HG03571 (cell line): ENCODE measurements at regions not wholly inside any gene's neighbourhood (a gene's known extent, or its start where the extent isn't known, plus 50 kb on each side); places are given as distances from the start of the nearest gene placed in this dataset.

ENCODE experiments used
- ATAC-seq: cut with Tn5 transposase; IDR thresholded peaks from one replicate; pipeline ENCODE4 v1.9.1; 2021; ENCODE audit not compliant: unreplicated experiment

GRCh38 chr12:13318231-13319015, 121.9 kb downstream of the EMP1 start:
- ATAC-seq: no peak

DNA sequence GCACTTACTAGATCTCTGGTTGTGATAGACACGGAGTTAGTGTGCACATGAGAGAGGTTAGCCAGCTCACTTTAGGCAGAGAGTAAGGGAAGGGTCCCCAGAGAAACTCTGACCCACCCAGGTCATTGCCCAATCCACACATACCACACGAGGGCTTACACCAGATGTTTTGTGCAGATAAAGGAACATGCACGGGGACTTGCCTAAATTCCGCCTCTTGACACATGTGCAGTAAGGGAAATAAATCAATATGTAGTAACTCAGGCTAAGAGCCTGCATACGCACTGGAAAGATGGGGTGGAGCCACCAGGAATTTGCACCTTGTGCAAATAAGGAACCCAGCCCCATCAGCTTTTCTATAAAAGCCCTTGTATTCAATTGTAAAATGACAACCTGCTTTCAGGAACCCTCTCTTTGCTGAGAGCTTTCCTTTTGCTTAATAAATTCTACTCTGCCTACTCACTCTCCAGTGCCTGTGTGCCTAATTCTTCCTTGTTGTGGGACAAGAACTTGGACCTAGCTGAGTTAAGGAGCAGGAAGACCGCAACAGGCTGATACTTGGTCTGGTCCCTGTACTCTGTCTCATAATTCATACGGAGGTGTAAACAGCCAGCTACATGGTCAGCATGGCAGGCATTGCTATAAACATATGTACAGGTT, 120.2 kb downstream of the EMP1 start:
- ATAC-seq: no peak

- no peak for ATAC-seq
Observed at GRCh38 chr12:13313886-13314285, 117.4 kb downstream of the EMP1 start.

GRCh38 chr12:13311551-13311950, 115.0 kb downstream of the EMP1 start:
- no peak for ATAC-seq

DNA sequence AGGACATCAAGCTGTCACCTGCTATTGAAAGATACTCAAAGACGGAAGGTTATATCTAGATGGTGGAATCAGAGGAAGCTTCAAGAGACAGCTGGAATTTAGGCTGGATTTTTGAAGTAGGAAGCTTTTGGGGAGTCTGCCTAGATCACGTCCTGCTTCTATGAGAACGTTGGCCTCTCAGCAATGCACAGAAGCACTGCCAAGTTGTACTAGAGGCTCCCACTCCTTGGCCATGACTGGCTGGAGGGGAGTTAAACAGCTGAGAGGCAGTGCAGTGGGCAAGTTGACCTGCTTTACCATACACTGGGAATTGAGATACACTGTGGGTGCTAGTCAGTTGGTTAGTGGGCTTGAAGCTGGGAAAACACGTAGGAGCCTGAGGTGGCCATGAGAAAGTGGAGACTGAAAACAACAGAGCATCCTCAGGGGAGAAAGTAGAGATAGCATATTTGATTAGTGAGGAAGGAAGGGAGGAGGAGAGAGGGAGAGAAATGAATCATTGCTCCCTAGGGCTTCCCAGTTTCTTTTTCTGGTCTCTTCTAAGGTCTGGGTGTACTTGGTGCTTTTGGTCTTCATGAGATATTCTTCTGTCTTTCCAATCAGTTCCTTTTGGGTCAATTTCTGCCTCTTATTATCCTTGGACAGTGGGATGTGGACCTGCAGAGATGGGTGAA, 110.8 kb downstream of the EMP1 start:
- ATAC-seq: no peak

DNA sequence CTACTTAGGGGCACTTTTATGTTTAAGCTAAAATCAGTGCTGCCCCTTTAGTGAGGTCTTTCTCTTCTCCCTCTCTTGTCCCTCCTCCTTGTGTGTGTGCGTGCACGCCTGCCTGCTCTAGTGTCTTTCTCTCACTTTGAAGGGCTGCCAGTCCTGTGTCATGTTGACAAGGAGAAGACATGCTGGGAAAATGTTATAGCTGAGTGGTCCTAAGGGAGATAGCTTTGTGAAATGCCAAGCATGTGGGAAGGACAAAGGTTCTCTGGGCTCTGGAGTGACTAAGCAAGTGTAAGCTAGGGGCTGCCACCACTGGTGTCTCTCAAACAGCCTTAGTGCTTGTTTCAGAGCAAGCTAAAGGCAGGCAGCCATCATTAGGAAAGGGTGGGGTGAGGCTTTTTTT, 108.4 kb downstream of the EMP1 start:
- no peak for ATAC-seq

GRCh38 chr12:13299457-13299856, 102.9 kb downstream of the EMP1 start:
- ATAC-seq: no peak

GRCh38 chr12:13293096-13293495, 96.6 kb downstream of the EMP1 start:
- ATAC-seq: no peak

GRCh38 chr12:13289653-13290289, 93.2 kb downstream of the EMP1 start:
- no peak for ATAC-seq

- no peak for ATAC-seq
Observed at GRCh38 chr12:13288937-13289652, 92.6 kb downstream of the EMP1 start.

DNA sequence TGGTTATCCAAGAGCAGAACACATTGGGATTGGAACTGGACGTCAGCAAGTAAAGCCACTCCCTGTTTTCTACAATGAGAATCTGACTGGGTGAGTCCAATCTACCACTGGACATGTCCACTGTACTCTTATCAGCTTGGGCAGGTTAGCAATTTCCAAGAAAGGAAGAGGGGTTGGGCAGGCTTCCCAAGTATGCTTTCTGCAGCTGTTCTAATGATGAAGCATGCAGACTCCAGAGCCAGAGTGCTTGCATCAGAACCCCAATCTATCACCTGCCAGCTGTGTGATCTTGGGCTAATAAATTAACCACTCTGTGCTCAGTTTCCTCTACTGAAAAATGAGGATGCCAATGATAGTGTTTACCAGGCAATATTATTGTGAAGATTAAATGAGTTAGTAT, 92.0 kb downstream of the EMP1 start:
- no peak for ATAC-seq

- no peak for ATAC-seq
Observed at GRCh38 chr12:13283867-13284266, 87.3 kb downstream of the EMP1 start.

- no peak for ATAC-seq
Observed at GRCh38 chr12:13282861-13283260, 86.3 kb downstream of the EMP1 start.

- ATAC-seq: no peak
Observed at GRCh38 chr12:13278249-13278787, 81.8 kb downstream of the EMP1 start.

- ATAC-seq: no peak
Observed at GRCh38 chr12:13277293-13277692, 80.8 kb downstream of the EMP1 start.

DNA sequence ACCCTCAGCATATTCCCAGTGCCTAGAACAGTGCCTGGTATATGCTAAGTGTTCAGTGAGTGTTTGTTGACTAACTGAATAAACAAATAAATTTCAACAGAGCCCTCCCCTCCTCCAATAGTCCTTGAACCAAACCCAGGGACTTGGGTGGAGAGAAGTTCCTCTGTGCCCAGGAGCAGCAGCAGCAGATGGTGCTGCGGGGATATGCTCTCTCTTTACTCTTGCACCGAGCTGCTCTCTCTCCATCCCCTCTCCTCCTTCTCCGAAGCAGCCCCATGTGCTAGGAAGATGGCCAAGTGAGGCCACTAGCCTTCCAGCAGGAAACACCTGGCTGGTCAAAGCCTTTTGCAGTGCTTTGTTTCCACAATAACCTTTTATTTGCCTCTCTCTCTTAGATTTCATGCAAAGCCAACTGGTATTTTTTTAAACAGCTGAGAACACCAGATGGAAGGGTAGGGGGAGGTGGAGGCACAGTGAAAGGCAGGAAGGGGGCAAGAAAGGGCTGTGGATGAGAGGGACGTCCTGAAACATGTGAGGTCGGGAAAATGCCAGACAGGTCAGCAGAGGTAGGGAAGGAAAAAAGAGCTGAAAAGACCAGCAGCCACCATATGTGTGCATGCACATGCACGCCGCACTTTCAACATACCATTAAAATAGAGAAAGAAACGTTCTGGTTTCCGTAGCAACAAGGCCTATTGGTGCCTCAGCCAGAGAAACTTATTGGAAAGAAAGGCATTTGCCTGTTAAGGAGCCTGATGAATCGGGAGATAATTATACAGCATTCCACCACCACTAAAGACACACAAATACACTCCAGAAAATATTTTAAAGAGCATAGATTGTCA, 78.9 kb downstream of the EMP1 start:
- no peak for ATAC-seq

DNA sequence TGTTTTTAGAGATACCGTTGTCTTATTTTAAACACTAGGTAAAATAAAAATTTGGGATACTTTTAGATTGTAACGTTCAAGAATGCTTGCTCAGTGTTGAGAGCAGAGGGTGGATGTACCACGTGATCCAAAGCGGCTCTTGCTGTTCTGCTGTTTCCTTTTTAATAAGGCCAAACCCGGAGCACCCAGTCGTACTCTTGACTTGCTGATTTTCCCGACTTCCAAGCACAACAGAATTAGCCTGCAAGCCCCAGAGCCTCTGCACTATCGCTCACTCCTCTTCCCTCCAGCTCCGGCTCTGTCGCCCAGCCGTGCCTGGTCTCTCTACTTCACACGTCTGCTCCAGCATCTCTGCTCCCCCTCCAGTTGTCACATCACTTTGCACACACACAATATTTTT, 77.3 kb downstream of the EMP1 start:
- ATAC-seq: no peak

DNA sequence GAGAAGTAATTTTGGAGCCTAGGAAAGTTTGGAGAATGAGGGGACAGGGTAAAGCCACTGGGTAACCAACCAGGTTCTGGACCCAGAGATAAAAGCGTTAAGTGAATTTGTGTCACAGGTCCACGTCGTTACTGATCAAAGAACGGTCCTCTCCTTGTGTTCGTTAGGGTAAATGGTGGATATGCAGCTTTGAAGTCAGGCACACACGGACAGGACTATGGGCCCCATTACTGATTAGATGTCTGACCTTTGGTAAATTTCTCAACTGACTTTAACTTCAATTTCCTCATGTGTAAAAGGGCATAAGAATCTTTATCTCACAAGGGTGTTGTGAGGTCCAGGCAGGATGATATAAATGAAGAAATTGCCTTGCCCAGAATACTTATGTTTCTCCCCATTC, 76.6 kb downstream of the EMP1 start:
- ATAC-seq: no peak

DNA sequence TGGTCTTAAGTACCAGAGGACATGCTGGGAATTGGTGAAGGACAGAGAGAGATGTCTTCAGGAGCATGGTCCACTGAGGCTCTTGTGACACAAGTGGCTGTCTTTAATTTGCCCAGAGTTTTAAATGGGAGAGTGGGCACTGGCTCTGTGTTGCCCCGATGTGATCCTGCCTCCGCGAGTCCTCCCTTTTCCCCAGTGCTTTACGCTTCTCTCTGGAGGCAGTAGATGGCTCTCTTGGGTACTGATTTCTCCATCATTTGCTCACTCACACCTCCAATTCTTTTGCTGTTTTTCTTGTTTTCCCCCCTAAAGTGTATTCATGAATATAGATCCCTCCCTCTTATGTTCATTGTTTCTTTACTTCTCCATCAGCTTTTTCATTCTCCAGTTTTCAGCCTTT, 74.3 kb downstream of the EMP1 start:
- no peak for ATAC-seq
